GM13976 (cell line): ENCODE measurements at regions not wholly inside any gene's neighbourhood (a gene's known extent, or its start where the extent isn't known, plus 50 kb on each side); places are given as distances from the start of the nearest gene placed in this dataset.

Experiments used
- DNase-seq: peaks from one replicate; pipeline ENCODE4 v3.0.0; 2012; ENCODE audit warnings: low spot score
- in situ Hi-C: fragments of 300-500 bp; cut with MboI; formaldehyde crosslinking; loops from one replicate; pipeline ENCODE4 v1.12.0; 2022; ENCODE audit warnings: low sequenced_read_pairs, mixed read lengths, inconsistent platforms; ENCODE audit not compliant: unreplicated experiment
- TF ChIP-seq, protein P1 (sequence below): IDR thresholded peaks from 2 replicates; pipeline ENCODE4 v1.5.1; 2012; ENCODE audit warnings: borderline replicate concordance, mild to moderate bottlenecking; ENCODE audit not compliant: insufficient read depth; ENCODE audit errors: extremely low read depth, missing control alignments, control extremely low read depth

- TF ChIP-seq, protein P1, sequence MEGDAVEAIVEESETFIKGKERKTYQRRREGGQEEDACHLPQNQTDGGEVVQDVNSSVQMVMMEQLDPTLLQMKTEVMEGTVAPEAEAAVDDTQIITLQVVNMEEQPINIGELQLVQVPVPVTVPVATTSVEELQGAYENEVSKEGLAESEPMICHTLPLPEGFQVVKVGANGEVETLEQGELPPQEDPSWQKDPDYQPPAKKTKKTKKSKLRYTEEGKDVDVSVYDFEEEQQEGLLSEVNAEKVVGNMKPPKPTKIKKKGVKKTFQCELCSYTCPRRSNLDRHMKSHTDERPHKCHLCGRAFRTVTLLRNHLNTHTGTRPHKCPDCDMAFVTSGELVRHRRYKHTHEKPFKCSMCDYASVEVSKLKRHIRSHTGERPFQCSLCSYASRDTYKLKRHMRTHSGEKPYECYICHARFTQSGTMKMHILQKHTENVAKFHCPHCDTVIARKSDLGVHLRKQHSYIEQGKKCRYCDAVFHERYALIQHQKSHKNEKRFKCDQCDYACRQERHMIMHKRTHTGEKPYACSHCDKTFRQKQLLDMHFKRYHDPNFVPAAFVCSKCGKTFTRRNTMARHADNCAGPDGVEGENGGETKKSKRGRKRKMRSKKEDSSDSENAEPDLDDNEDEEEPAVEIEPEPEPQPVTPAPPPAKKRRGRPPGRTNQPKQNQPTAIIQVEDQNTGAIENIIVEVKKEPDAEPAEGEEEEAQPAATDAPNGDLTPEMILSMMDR = no peak
- in situ Hi-C loops = no loop called here
- no peak for DNase-seq
Observed at GRCh38 chr16:88303405-88303804, 79.4 kb upstream of the ZNF469 start.

GRCh38 chr16:88303890-88304819 is 78.6 kb upstream of the ZNF469 start:
- TF ChIP-seq, protein P1 = no peak
- in situ Hi-C loops = no loop called here
- no peak for DNase-seq

DNA sequence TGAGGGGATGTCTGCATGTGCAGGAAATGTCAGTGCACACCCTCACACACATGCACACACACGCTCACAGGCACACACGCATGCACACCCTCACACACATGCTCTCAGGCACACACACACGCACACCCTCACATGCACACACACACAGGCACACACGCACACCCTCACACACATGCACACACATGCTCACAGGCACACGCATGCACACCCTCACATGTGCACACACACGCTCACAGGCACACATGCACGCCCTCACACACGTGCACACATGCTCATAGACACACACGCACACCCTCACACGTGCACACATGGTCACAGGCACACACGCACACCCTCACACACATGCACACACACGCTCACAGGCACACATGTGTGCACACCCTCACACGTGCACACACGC is 77.6 kb upstream of the ZNF469 start:
- TF ChIP-seq, protein P1 = no peak
- no peak for DNase-seq
- in situ Hi-C loops = no loop called here

DNA sequence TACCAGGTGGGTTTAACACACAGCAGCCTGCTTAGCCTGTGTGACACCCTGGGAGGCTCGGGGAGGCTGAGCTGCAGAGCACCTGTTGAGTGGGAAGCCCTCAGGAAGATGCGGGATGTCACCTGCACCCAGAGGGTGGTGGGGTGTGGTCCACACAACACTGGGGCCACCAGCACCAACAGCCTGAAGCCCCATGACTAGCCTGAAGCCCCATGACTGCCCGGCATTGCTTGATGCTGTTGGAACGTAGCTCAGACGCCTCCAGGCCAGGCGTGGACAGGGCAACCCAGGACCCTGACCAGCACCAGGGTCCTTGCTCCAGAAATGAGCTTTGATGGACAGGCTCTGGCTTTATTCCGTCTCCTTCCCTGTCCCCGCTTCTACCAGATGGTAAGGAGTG is 76.3 kb upstream of the ZNF469 start:
- TF ChIP-seq, protein P1 = no peak
- no peak for DNase-seq
- in situ Hi-C loops = no loop called here

DNA sequence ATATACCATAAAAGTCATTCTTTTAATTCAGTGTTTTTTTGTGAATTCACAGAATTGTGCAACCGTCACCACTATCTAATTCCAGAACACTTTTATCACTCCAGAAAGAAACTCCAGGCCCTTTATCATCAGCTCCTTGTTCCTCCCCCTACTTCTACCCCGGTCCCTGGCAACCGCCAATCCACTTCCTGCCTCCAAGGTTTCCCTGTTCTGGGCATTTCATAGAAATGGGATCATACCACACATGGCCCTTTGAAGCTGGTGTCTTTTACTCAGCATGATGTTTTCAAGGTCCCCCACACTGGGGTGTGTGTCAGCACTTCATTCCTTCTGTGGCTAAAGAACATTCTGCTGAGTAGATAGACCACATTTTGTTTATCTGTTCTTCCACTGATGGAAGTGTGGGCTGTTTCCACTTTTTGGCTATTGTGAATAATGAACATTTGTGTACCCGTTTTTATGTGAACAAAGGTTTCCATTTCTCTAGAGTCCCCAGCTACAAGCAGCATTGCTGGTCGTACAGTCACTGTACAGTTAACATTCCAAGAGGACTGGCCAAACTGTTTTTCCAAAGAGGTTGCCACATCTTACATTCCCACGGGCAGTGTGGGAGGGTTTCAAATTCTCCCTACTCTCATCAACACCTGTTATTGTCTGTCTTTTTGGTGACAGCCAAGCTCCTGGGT is 75.8 kb upstream of the ZNF469 start:
- in situ Hi-C loops = no loop called here
- TF ChIP-seq, protein P1 = no peak
- DNase-seq = no peak

GRCh38 chr16:88308441-88309173 is 74.2 kb upstream of the ZNF469 start:
- DNase-seq = no peak
- in situ Hi-C loops = no loop called here
- TF ChIP-seq, protein P1 = no peak
